Fibroblast of skin of abdomen (primary cell): ENCODE measurements at regions not wholly inside any gene's neighbourhood (a gene's known extent, or its start where the extent isn't known, plus 50 kb on each side); places are given as distances from the start of the nearest gene placed in this dataset.

Experiments
- DNase-seq: peaks from one replicate; pipeline ENCODE4 v3.0.0-alpha.2; 2013

GRCh38 chr12:92492291-92492690, 210.5 kb upstream of the PLEKHG7 start:
- no peak for DNase-seq

GRCh38 chr12:92489781-92490180, 213.0 kb upstream of the PLEKHG7 start:
- DNase-seq, result no peak

- no peak for DNase-seq
Measured at GRCh38 chr12:92488735-92489134, 214.1 kb upstream of the PLEKHG7 start.

GRCh38 chr12:92487138-92487485, 215.7 kb upstream of the PLEKHG7 start:
- no peak for DNase-seq

DNA sequence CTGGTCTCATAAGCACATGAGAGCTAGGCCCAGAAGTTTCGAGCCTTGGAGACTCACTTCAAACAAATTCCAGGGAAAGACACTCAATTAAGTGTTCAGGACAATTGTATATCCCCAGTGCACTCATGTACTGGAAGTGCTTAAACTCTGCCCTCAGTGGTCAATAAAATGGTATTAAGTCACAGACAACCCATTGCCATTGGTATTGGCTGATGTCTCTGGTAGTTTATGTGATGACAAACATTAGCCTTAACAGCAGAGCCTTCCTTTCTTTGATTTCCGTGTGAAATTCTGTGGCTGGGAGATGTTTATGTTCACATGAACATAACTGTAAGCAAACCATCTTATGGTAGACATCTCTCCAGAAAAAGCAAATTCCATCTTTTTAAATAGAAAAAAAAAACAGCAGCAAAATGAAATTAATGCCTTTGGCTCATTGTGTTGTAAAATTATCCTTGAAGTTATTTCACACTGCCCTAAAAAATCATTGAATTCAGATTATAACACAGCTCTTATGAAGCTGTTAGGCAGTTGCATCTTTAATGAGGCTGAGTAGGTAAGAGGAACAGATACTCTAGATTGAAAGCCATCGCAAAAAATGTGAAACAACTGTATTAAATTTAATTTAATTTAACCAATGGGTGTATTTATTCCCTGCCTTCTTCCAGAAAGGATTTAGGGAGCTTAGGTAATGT, 216.2 kb upstream of the PLEKHG7 start:
- no peak for DNase-seq

GRCh38 chr12:92485351-92486348, 217.1 kb upstream of the PLEKHG7 start:
- no peak for DNase-seq

DNA sequence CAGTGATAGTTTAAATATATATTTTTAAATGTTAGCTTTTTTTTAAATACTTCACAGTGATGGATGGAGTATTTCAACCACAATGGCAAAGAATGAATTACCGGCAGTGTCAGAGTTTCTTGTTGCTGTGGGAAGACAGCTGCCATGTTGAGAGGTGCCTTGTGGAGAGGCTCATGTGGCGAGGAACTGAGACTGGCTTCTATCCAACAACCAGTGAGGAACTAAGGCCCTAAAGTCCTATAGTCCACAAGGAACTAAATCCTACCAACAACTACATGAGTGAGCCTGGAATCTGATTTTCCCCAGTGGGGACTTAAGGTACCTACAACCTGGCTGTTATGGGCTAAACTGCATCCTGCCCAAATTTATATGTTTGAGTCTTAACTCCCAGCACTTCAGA, 220.2 kb upstream of the PLEKHG7 start:
- no peak for DNase-seq

GRCh38 chr12:92481066-92481465, 221.7 kb upstream of the PLEKHG7 start:
- DNase-seq, result no peak

DNA sequence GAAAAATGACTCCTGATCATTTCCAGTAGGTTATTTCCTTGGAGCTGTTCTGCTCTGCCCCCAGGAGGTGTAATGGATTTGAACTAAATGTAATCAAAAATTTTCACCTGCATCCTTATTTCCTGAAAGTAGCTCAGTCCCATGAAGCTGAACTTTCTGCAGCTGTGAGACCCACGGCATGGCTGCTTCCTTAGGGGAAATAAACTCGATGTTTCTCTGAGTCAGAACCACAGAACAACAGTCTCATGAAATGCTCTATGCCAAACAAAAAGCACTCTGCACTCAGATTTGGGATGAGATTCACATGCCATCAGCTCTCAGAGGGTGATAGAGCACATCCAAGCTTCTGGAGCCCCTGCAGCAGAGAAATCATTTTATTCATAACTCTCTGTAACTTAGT, 224.1 kb upstream of the PLEKHG7 start:
- DNase-seq, result no peak

DNA sequence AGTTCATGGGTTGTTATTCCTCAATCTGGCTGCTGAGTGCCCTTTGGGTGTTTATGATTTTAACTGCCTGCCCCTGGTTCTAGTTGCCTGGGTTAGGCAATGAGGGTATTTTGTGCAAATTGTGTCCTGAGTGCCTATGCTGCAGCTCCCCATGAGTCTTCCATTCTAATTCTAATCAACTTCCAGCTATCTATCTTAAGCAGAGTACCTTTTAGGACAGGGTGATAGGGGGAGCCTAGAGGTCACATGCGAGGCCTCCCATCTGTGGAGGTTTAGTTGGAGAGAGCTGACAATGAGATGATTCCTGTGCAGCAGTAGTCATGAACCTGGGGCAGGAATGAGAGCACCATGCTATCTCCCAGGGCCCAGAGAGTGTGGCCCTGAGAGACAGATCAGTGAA, 225.9 kb upstream of the PLEKHG7 start:
- DNase-seq, result no peak

DNA sequence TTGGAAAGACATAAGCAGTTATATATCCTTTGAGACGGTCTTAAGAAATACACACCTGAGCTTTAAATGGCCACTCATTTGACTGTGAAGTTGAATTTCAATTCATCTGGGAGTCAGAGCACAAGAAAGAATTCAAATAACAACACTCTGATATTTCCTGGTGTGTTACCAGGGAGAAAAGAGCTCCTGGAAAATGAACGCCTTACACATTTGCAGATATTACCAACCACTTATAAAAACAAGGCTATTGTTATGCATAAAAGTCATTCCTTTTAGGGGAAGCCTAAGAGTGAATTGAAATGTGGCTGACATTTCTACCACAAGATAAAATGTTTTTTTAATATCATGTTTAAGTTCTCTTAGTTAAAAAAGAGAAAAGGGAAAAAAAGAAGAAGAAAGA, 229.2 kb upstream of the PLEKHG7 start:
- no peak for DNase-seq

GRCh38 chr12:92472201-92472600, 230.6 kb upstream of the PLEKHG7 start:
- DNase-seq, result peak; percentile 32

DNA sequence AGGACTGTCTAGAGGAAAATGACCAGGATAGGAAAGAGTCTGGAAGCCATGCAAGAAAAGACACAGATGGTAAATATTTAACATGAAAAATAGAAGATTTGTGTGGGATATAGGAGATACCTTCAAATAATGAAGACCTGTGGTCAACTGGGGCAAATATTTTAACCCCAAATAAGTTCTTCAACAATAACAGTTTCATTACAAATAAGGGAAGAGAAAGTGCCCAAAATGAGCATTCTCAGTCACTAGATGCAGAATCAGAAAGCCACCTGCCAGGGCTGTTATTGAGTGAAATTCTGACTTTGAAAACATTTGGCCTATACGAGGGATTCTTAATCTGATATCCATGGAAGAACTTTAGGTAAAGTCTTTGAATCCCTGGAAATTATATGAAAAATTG, 231.2 kb upstream of the PLEKHG7 start:
- DNase-seq, result no peak

- no peak for DNase-seq
Measured at GRCh38 chr12:92470608-92471021, 232.2 kb upstream of the PLEKHG7 start.

DNA sequence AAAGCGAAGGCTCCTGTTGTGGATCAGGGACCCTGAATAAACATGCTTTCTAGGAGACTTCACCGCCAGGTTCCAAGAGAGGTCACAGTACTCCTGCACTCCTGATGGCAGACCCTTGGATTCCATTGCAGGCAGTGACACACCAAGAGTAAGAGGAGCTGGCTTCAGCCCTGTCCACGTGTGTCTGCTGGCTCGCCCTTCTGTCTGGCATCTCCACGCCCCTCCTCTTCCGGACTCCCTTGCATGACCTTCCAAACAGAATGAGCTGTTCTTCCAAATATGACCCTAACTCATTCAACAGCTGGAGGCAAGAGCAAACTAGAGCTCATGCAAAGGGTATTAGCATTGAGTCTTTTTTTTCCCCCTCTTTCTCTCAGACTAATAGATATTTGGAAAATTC, 233.0 kb upstream of the PLEKHG7 start:
- DNase-seq, result peak; percentile 33

- no peak for DNase-seq
Measured at GRCh38 chr12:92468358-92469020, 234.3 kb upstream of the PLEKHG7 start.

GRCh38 chr12:92467886-92468285, 234.9 kb upstream of the PLEKHG7 start:
- no peak for DNase-seq

- no peak for DNase-seq
Measured at GRCh38 chr12:92466391-92467305, 236.1 kb upstream of the PLEKHG7 start.

- DNase-seq, result no peak
Measured at GRCh38 chr12:92465786-92466295, 236.9 kb upstream of the PLEKHG7 start.

- no peak for DNase-seq
Measured at GRCh38 chr12:92464911-92465310, 237.9 kb upstream of the PLEKHG7 start.

GRCh38 chr12:92463171-92463570, 239.6 kb upstream of the PLEKHG7 start:
- no peak for DNase-seq

- no peak for DNase-seq
Measured at GRCh38 chr12:92462527-92462926, 240.3 kb upstream of the PLEKHG7 start.
